K562 (cell line): ENCODE measurements at regions not wholly inside any gene's neighbourhood (a gene's known extent, or its start where the extent isn't known, plus 50 kb on each side); places are given as distances from the start of the nearest gene placed in this dataset.

Source experiments
- ATAC-seq: fragments of 200-7000 bp; cut with Tn5 transposase; 3 replicates; pipeline ENCODE4 v1.9.1; 2020; ENCODE audit warnings: moderate library complexity
- BruUV-seq: library from RNA; stranded (reverse); fragments of 400-500 nt; replicated peaks from 2 replicates; lab custom pipeline; 2021; lab: Mats Ljungman, UMichigan
- CTCF ChIA-PET: fragments of 300-600 bp; formaldehyde crosslinking; extraction: SDS; loops from one replicate; lab custom pipeline; 2021; ENCODE audit warnings: low intra/inter-chr PET ratio; lab: Yijun Ruan, JAX
- POLR2A ChIA-PET: fragments of 300-600, 350-650 bp; sonication (Branson Sonifier 250); formaldehyde crosslinking; extraction: SDS; loops from one replicate; lab custom pipeline; 2021; ENCODE audit warnings: antibody characterized with exemption, inconsistent platforms; lab: Yijun Ruan, JAX
- DNase-seq, 4 experiments: peaks; one replicate each; pipeline versions ENCODE4 v3.0.0 to v3.0.0-alpha.2; 2011 to 2018; ENCODE audit warnings: low spot score in 3 of 4, mixed read lengths in 3 of 4; ENCODE audit errors: extremely low read depth in 1 of 4
- FAIRE-seq: peaks from 2 replicates; lab custom pipeline; 2011; peaks lifted over from hg19 to GRCh38; lab: Jason Lieb, UNC
- H2AFZ ChIP-seq: 2 replicates; pipeline ENCODE4 v1.6.0; 2011; ENCODE audit warnings: low read depth, low read length, control low read depth, inconsistent platforms
- H3K27ac ChIP-seq: fragments of 200-600 bp; 3 replicates; pipeline ENCODE4 v1.8.0; 2011; ENCODE audit warnings: low read depth, mild to moderate bottlenecking, control low read depth, inconsistent platforms, low read length, moderate library complexity, mixed read lengths; ENCODE audit errors: extremely low read depth
- H3K27me3 ChIP-seq, 2 experiments: fragments of 300-600 bp in 1 of 2; 2 replicates in 1 of 2; 3 replicates in 1 of 2; pipeline versions ENCODE4 v1.6.0 to v1.8.0; 2011; ENCODE audit warnings: inconsistent platforms in 2 of 2, low read length in 2 of 2, mild to moderate bottlenecking in 1 of 2, mixed read lengths in 1 of 2, moderate library complexity in 1 of 2; ENCODE audit not compliant: control insufficient read depth in 2 of 2, insufficient read depth in 2 of 2
- H3K36me3 ChIP-seq: fragments of 300-600 bp; 3 replicates; pipeline ENCODE4 v1.8.0; 2011; ENCODE audit warnings: mild to moderate bottlenecking, low read length, inconsistent platforms; ENCODE audit not compliant: control insufficient read depth, insufficient read depth
- H3K4me1 ChIP-seq, 2 experiments: fragments of 200-600 bp in 1 of 2; replicated peaks in 1 of 2; 2 replicates in 1 of 2; 3 replicates in 1 of 2; pipeline versions ENCODE4 v1.5.1 to v1.8.0; 2011; ENCODE audit warnings: inconsistent platforms in 2 of 2, low read length in 2 of 2, mild to moderate bottlenecking in 1 of 2, mixed read lengths in 1 of 2, moderate library complexity in 1 of 2; ENCODE audit not compliant: control insufficient read depth in 2 of 2, insufficient read depth in 2 of 2
- H3K4me2 ChIP-seq: 2 replicates; pipeline ENCODE4 v1.6.1; 2011; ENCODE audit warnings: low read length, control low read depth, inconsistent platforms, mixed read lengths; ENCODE audit not compliant: insufficient read depth
- H3K4me3 ChIP-seq: fragments of 200-600 bp; sonication (generic), shearing (Covaris generic); 2 replicates; pipeline ENCODE4 v1.5.1; 2016; ENCODE audit warnings: control low read depth, inconsistent platforms
- H3K79me2 ChIP-seq: fragments of 200-600 bp; 3 replicates; pipeline ENCODE4 v1.8.0; 2011; ENCODE audit warnings: low read length, inconsistent platforms; ENCODE audit not compliant: control insufficient read depth, insufficient read depth
- H3K9ac ChIP-seq, 2 experiments: 2 replicates each; pipeline versions ENCODE4 v1.6.0 to v1.6.1; 2011; ENCODE audit warnings: low read depth in 2 of 2, low read length in 2 of 2, control low read depth in 1 of 2, inconsistent platforms in 1 of 2, mild to moderate bottlenecking in 1 of 2, mixed read lengths in 1 of 2; ENCODE audit not compliant: insufficient read depth in 1 of 2
- H3K9me1 ChIP-seq: one replicate; pipeline ENCODE4 v1.6.0; 2011; ENCODE audit warnings: inconsistent platforms, mild to moderate bottlenecking, low read length, moderate library complexity; ENCODE audit not compliant: control insufficient read depth, insufficient read depth
- H3K9me3 ChIP-seq: replicated peaks from 2 replicates; pipeline ENCODE4 v1.5.1; 2011; ENCODE audit warnings: low read depth, low read length, inconsistent platforms; ENCODE audit not compliant: control insufficient read depth, insufficient read depth
- H4K20me1 ChIP-seq: replicated peaks from 2 replicates; pipeline ENCODE4 v1.6.1; 2011; ENCODE audit warnings: low read length, inconsistent platforms, mixed read lengths; ENCODE audit not compliant: control insufficient read depth, insufficient read depth
- CHD4 ChIP-seq: fragments of 200-600 bp; sonication (generic); IDR thresholded peaks from 3 replicates; pipeline ENCODE4 v1.6.1; 2012; ENCODE audit warnings: low read depth, mild to moderate bottlenecking, mixed read lengths, low read length, inconsistent platforms; ENCODE audit not compliant: insufficient read depth, insufficient replicate concordance, poor library complexity, severe bottlenecking
- FOS ChIP-seq: IDR thresholded peaks from 3 replicates; pipeline ENCODE4 v1.6.1; 2011; ENCODE audit not compliant: insufficient read length; ENCODE audit errors: extremely low read depth
- FUS ChIP-seq: fragments of 200-400 bp; formaldehyde crosslinking; optimal IDR thresholded peaks from 2 replicates; pipeline ENCODE3; 2017; ENCODE audit warnings: low read depth, low read length
- HDAC3 ChIP-seq: fragments of 450-650 bp; IDR thresholded peaks from 2 replicates; pipeline ENCODE4 v1.6.1; 2018; ENCODE audit warnings: borderline replicate concordance, mild to moderate bottlenecking, moderate library complexity; ENCODE audit not compliant: partially characterized antibody
- USF1 ChIP-seq: sonication (generic); formaldehyde crosslinking; IDR thresholded peaks from 2 replicates; pipeline ENCODE4 v1.9.0; 2022; ENCODE audit warnings: mild to moderate bottlenecking, missing genetic modification reagents
- XRCC3 ChIP-seq: fragments of 450-650 bp; IDR thresholded peaks from 2 replicates; pipeline ENCODE4 v1.6.1; 2017; ENCODE audit warnings: mild to moderate bottlenecking, moderate library complexity
- ZBTB11 ChIP-seq, 3 experiments: fragments of 200-800 bp in 1 of 3; fragments of 250-450 bp in 1 of 3; fragments of 450-650 bp in 1 of 3; sonication (Bioruptor Pico) in 1 of 3; sonication (Bioruptor generic) in 1 of 3; formaldehyde crosslinking in 1 of 3; IDR thresholded peaks; 2 replicates each; pipeline versions ENCODE4 v1.6.1 to v1.8.0; 2016 to 2022; ENCODE audit warnings: mild to moderate bottlenecking in 2 of 3, missing genetic modification characterization in 2 of 3, missing compliant biosample characterization in 1 of 3, moderate library complexity in 1 of 3
- ZNF395 ChIP-seq: fragments of 200-800 bp; sonication (Bioruptor generic); IDR thresholded peaks from 2 replicates; pipeline ENCODE4 v1.6.1; 2017; ENCODE audit warnings: missing genetic modification characterization, missing compliant biosample characterization
- WGBS: fragments of 100-300 bp; shearing (Covaris generic); methylation state at CpG from one replicate; pipeline ENCODE4 v1.1.6; 2016; ENCODE audit warnings: low coverage, mixed read lengths; ENCODE audit not compliant: insufficient coverage; ENCODE audit errors: missing lambda C conversion rate; 5-methylcytosine and 5-hydroxymethylcytosine counted together
- in situ Hi-C: fragments of 300-500 bp; cut with MboI; formaldehyde crosslinking; loops from 4 replicates; pipeline ENCODE4 v1.15.0; 2018; ENCODE audit warnings: inconsistent platforms, mixed read lengths
- intact Hi-C: fragments of 100-400 bp; cut with micrococcal nuclease; formaldehyde crosslinking; loops from 2 replicates; pipeline ENCODE4 v1.14.2; 2022

- ChIA-PET POLR2A (no interaction called here), CTCF (no interaction called here)
- no peak overlapping the region for H2AFZ ChIP-seq
- 2% methylated on average over 3 of the region's 3 CpGs for WGBS
- TF ChIP-seq USF1 (CRISPR knock-in tag) = no peak
- no peak for TF ChIP-seq FUS
- no peak for TF ChIP-seq CHD4
- TF ChIP-seq HDAC3 = no peak
- TF ChIP-seq ZBTB11 (CRISPR knock-in tag; IDR thresholded peaks at IDR 0.05) = no peak
- TF ChIP-seq ZNF395 (CRISPR knock-in tag) = no peak
- TF ChIP-seq FOS = no peak
- TF ChIP-seq XRCC3 = no peak
- H3K36me3 ChIP-seq = no peaks in the 10 kb centered on the region
- no TSS peak for BruUV-seq
- intact Hi-C loops = no loop called here
- in situ Hi-C loops = no loop called here
- no peaks in the 10 kb centered on the region for H3K9me1 ChIP-seq
- DNase-seq = no peak
- FAIRE-seq = no peak
- H3K4me2 ChIP-seq = no peak overlapping the region
- no peaks in the 10 kb centered on the region for H3K79me2 ChIP-seq
- H3K4me3 ChIP-seq = no peak overlapping the region
- no peak overlapping the region for H3K9ac ChIP-seq
- no peaks in the 10 kb centered on the region for H3K9me3 ChIP-seq
- H3K4me1 ChIP-seq = no peaks in the 10 kb centered on the region
- H3K27me3 ChIP-seq = no peaks in the 10 kb centered on the region
- H4K20me1 ChIP-seq = no peaks in the 10 kb centered on the region
- H3K27ac ChIP-seq = no peak overlapping the region
- no peak for ATAC-seq
Observed at GRCh38 chr2:35510636-35511035, 844.9 kb upstream of the CRIM1 start.
